Neural cell (in vitro differentiated cells): ENCODE measurements at regions not wholly inside any gene's neighbourhood (a gene's known extent, or its start where the extent isn't known, plus 50 kb on each side); places are given as distances from the start of the nearest gene placed in this dataset.

Experiments
- H2AFZ ChIP-seq: fragments of 200-600, 300-800 bp; sonication (generic), shearing (Covaris generic); 2 replicates; pipeline ENCODE4 v1.6.0; 2014; ENCODE audit warnings: low read depth, mild to moderate bottlenecking, antibody characterized with exemption, low read length, moderate library complexity
- H3F3A ChIP-seq: fragments of 200-600 bp; shearing (Covaris generic); 2 replicates; pipeline ENCODE4 v1.6.1; 2016; ENCODE audit warnings: mild to moderate bottlenecking, moderate library complexity, mixed read lengths, antibody characterized with exemption, low read length; ENCODE audit not compliant: insufficient read depth, poor library complexity, severe bottlenecking
- H3K27ac ChIP-seq: fragments of 200-600, 300-800 bp; sonication (generic), shearing (Covaris generic); 2 replicates; pipeline ENCODE4 v1.5.1; 2014; ENCODE audit warnings: mild to moderate bottlenecking, low read length, moderate library complexity
- H3K27me3 ChIP-seq: fragments of 300-800, 200-600 bp; sonication (generic), shearing (Covaris generic); 2 replicates; pipeline ENCODE4 v1.6.0; 2014; ENCODE audit warnings: mild to moderate bottlenecking, low read depth, low read length, moderate library complexity; ENCODE audit not compliant: insufficient read depth
- H3K36me3 ChIP-seq: fragments of 300-800, 200-600 bp; sonication (generic), shearing (Covaris generic); 2 replicates; pipeline ENCODE4 v1.5.1; 2014; ENCODE audit warnings: mild to moderate bottlenecking, antibody characterized with exemption, low read length, moderate library complexity; ENCODE audit not compliant: insufficient read depth
- H3K4me2 ChIP-seq: fragments of 300-800, 200-600 bp; sonication (generic), shearing (Covaris generic); 2 replicates; pipeline ENCODE4 v1.6.0; 2014; ENCODE audit warnings: mild to moderate bottlenecking, low read length
- H3K4me3 ChIP-seq: fragments of 300-800, 200-600 bp; sonication (generic), shearing (Covaris generic); 2 replicates; pipeline ENCODE4 v1.5.1; 2014; ENCODE audit warnings: mild to moderate bottlenecking, low read length, moderate library complexity
- H3K79me2 ChIP-seq: fragments of 200-600 bp; shearing (Covaris generic); replicated peaks from 2 replicates; pipeline ENCODE4 v1.6.0; 2014; ENCODE audit warnings: mild to moderate bottlenecking, low read length, moderate library complexity; ENCODE audit not compliant: insufficient read depth
- H3K9ac ChIP-seq: fragments of 300-800, 200-600 bp; sonication (generic), shearing (Covaris generic); 2 replicates; pipeline ENCODE4 v1.6.1; 2016; ENCODE audit warnings: mild to moderate bottlenecking, low read length, mixed read lengths
- H3K9me2 ChIP-seq: fragments of 200-600 bp; shearing (Covaris generic); 2 replicates; pipeline ENCODE4 v1.6.1; 2016; ENCODE audit warnings: mild to moderate bottlenecking, low read length, mixed read lengths; ENCODE audit not compliant: insufficient read depth
- H3K9me3 ChIP-seq: fragments of 200-600, 300-800 bp; sonication (generic), shearing (Covaris generic); 2 replicates; pipeline ENCODE4 v1.6.1; 2016; ENCODE audit warnings: mild to moderate bottlenecking, mixed run types, low read length, moderate library complexity, mixed read lengths
- H4K20me1 ChIP-seq: fragments of 200-600 bp; shearing (Covaris generic); 2 replicates; pipeline ENCODE4 v1.6.1; 2016; ENCODE audit warnings: mild to moderate bottlenecking, mixed run types; ENCODE audit not compliant: insufficient read depth
- EP300 ChIP-seq: fragments of 450-650 bp; conservative IDR thresholded peaks from 2 replicates; pipeline ENCODE4 v1.6.1; 2014; ENCODE audit warnings: antibody characterized with exemption, mild to moderate bottlenecking, moderate library complexity; ENCODE audit not compliant: poor library complexity, severe bottlenecking
- EZH2 ChIP-seq: fragments of 200-600, 300-800 bp; shearing (Covaris generic), sonication (generic); IDR thresholded peaks from 2 replicates; pipeline ENCODE4 v1.6.1; 2014; ENCODE audit warnings: antibody characterized with exemption, low read length, borderline replicate concordance, mild to moderate bottlenecking; ENCODE audit not compliant: insufficient read depth, poor library complexity, severe bottlenecking
- MXI1 ChIP-seq: fragments of 450-650 bp; conservative IDR thresholded peaks from 2 replicates; pipeline ENCODE4 v1.6.1; 2014; ENCODE audit warnings: antibody characterized with exemption, mild to moderate bottlenecking; ENCODE audit not compliant: poor library complexity, severe bottlenecking
- POLR2AphosphoS5 ChIP-seq: IDR thresholded peaks from 2 replicates; pipeline ENCODE4 v1.6.1; 2012
- RAD21 ChIP-seq: fragments of 450-650 bp; conservative IDR thresholded peaks from 2 replicates; pipeline ENCODE4 v1.6.1; 2014; ENCODE audit warnings: antibody characterized with exemption, mild to moderate bottlenecking, moderate library complexity
- SMC3 ChIP-seq: fragments of 450-650 bp; conservative IDR thresholded peaks from 2 replicates; pipeline ENCODE4 v1.6.1; 2014; ENCODE audit warnings: antibody characterized with exemption, mild to moderate bottlenecking, moderate library complexity; ENCODE audit not compliant: poor library complexity
- TAF1 ChIP-seq: IDR thresholded peaks from 2 replicates; pipeline ENCODE4 v1.6.1; 2012; ENCODE audit warnings: low read depth
- TF ChIP-seq, protein P1 (sequence below): fragments of 450-650 bp; IDR thresholded peaks from 2 replicates; pipeline ENCODE4 v1.5.1; 2014; ENCODE audit warnings: antibody characterized with exemption, mild to moderate bottlenecking, moderate library complexity; ENCODE audit not compliant: poor library complexity, severe bottlenecking
- TF ChIP-seq, protein P2 (sequence below): IDR thresholded peaks from 2 replicates; pipeline ENCODE4 v1.6.1; 2012; ENCODE audit warnings: borderline replicate concordance

DNA sequence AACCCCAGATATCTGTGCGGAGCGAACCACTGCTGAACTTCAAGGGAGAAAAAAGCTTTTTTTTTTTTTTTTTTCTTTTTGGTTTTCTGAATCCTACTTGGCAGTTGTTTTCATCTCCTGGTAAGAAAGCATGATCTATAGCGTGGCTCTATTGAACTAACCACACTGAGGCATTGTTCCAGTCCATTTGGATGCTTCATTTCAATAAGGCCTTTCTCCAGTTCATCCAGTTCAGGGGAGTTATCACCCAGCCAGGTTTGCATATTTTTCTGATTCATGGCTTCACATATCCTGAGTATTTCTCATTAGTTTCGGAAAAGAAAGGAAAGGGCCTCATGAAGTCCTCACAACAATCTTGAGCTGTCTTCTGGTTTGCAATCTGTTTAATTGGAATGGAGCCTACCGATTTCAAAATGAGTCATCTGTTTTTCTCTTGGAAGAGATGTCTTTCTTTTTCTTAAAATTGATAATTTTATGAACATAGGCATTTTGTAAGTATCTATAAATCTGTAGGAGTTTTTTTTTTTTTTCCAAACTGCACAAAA is 93.1 kb upstream of the STEAP4 start:
- Histone ChIP-seq H3K27me3 (no peaks in the 10 kb centered on the region), H3K27ac (no peak overlapping the region), H4K20me1 (no peaks in the 10 kb centered on the region), H3F3A (no peaks in the 10 kb centered on the region), H3K9me2 (no peaks in the 10 kb centered on the region), H3K79me2 (no peaks in the 10 kb centered on the region), H3K4me2 (no peak overlapping the region), H3K9me3 (no peaks in the 10 kb centered on the region), H3K9ac (no peak overlapping the region), H3K36me3 (no peaks in the 10 kb centered on the region), H3K4me3 (no peak overlapping the region), H2AFZ (no peak overlapping the region)
- TF ChIP-seq RAD21 (no peak), POLR2AphosphoS5 (no peak), TAF1 (no peak), SMC3 (no peak), EZH2 (no peak), MXI1 (no peak), EP300 (no peak)
- TF ChIP-seq, protein P1, sequence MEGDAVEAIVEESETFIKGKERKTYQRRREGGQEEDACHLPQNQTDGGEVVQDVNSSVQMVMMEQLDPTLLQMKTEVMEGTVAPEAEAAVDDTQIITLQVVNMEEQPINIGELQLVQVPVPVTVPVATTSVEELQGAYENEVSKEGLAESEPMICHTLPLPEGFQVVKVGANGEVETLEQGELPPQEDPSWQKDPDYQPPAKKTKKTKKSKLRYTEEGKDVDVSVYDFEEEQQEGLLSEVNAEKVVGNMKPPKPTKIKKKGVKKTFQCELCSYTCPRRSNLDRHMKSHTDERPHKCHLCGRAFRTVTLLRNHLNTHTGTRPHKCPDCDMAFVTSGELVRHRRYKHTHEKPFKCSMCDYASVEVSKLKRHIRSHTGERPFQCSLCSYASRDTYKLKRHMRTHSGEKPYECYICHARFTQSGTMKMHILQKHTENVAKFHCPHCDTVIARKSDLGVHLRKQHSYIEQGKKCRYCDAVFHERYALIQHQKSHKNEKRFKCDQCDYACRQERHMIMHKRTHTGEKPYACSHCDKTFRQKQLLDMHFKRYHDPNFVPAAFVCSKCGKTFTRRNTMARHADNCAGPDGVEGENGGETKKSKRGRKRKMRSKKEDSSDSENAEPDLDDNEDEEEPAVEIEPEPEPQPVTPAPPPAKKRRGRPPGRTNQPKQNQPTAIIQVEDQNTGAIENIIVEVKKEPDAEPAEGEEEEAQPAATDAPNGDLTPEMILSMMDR, result no peak
- TF ChIP-seq, protein P2, sequence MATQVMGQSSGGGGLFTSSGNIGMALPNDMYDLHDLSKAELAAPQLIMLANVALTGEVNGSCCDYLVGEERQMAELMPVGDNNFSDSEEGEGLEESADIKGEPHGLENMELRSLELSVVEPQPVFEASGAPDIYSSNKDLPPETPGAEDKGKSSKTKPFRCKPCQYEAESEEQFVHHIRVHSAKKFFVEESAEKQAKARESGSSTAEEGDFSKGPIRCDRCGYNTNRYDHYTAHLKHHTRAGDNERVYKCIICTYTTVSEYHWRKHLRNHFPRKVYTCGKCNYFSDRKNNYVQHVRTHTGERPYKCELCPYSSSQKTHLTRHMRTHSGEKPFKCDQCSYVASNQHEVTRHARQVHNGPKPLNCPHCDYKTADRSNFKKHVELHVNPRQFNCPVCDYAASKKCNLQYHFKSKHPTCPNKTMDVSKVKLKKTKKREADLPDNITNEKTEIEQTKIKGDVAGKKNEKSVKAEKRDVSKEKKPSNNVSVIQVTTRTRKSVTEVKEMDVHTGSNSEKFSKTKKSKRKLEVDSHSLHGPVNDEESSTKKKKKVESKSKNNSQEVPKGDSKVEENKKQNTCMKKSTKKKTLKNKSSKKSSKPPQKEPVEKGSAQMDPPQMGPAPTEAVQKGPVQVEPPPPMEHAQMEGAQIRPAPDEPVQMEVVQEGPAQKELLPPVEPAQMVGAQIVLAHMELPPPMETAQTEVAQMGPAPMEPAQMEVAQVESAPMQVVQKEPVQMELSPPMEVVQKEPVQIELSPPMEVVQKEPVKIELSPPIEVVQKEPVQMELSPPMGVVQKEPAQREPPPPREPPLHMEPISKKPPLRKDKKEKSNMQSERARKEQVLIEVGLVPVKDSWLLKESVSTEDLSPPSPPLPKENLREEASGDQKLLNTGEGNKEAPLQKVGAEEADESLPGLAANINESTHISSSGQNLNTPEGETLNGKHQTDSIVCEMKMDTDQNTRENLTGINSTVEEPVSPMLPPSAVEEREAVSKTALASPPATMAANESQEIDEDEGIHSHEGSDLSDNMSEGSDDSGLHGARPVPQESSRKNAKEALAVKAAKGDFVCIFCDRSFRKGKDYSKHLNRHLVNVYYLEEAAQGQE, result no peak

DNA sequence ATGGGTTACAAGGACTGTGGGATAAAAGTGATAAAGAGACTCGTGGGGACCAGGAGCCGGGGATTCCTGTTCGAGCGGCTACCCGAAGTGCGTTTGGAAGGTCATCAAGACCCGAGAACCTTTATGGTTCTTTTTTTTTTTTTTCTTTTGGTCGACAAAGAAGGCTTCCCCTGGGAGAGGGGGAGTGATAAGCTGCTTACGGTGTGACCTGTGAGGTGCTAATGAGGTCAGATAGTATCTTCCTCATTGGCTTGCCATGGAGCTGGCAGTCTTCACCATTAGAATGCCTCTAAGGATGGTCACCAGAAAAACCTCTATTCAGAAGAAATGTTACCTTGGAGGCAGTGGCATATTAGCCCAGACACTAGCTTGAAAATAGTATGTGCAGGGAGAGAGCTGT is 92.3 kb upstream of the STEAP4 start:
- Histone ChIP-seq H3K27me3 (no peaks in the 10 kb centered on the region), H3K4me3 (no peak overlapping the region), H3K9me2 (no peaks in the 10 kb centered on the region), H3K27ac (no peak overlapping the region), H2AFZ (no peak overlapping the region), H4K20me1 (no peaks in the 10 kb centered on the region), H3K9me3 (no peaks in the 10 kb centered on the region), H3K9ac (no peak overlapping the region), H3F3A (no peaks in the 10 kb centered on the region), H3K36me3 (no peaks in the 10 kb centered on the region), H3K79me2 (no peaks in the 10 kb centered on the region), H3K4me2 (no peak overlapping the region)
- TF ChIP-seq, protein P1, result no peak
- TF ChIP-seq, protein P2, result no peak
- TF ChIP-seq EZH2 (no peak), RAD21 (no peak), EP300 (no peak), POLR2AphosphoS5 (no peak), TAF1 (no peak), SMC3 (no peak), MXI1 (no peak)
